GM21381 (cell line): ENCODE measurements at regions not wholly inside any gene's neighbourhood (a gene's known extent, or its start where the extent isn't known, plus 50 kb on each side); places are given as distances from the start of the nearest gene placed in this dataset.
"Not testable (repeated sequence)": the region's sequence is repeated elsewhere in the genome, so short reads cannot be mapped to it uniquely, and the experiment has no call there.

Experiments used
- ATAC-seq: cut with Tn5 transposase; IDR thresholded peaks from one replicate; pipeline ENCODE4 v1.9.1; 2021; ENCODE audit warnings: mild to moderate bottlenecking, moderate library complexity; ENCODE audit not compliant: unreplicated experiment

DNA sequence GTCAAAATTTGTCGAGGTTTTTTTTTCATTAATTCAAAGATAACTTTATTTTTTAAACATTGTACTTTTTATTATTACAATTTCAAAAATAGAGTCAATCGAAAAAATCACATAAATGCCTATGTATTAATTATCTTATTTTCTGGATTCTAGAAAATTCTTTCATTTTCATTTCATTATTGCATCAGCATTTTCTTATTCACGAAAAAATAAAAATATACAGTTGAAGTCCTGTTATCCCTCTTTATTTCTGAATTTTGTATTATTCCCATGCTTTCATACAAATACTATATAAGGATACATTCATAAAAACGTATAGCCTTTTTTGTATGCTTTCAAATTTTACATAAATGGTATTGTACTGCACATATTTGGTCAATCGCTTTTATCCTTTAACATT, 681.0 kb upstream of the USP24 start:
- ATAC-seq = no peak

GRCh38 chr1:55894521-55894920, 679.4 kb upstream of the USP24 start:
- ATAC-seq = no peak

- no peak for ATAC-seq
These were observed 678.0 kb upstream of the USP24 start for GRCh38 chr1:55893155-55893554.

DNA sequence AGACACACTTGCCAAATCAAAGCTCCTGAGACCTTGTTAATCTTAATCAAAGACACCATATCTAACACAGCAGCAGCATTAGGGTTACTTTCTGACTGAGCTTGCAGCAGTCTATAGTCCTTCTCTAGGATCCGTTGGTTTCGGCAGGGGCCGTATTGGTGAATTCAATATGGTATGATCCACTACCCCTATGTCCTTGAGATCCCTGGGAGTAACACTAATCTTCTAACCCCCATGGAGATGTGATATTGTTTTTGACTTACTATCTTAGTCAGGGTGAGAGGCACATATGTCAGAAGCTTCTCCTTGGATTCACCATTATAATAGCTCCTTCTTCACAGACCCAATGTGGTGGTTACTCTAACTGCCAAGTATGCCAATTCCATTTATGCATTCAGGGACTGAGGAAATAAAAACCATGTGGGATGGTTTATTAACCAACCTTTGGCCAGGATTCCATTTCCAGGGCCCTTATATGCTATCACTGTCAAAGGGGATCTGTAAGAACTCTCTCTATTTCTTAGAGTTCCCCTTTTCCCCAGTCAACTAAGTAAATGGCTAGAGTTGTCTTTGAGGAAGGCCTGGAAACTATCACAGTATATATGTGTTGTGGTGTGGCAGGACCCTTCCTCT, 673.6 kb upstream of the USP24 start:
- ATAC-seq = no peak

GRCh38 chr1:55886856-55887712, 671.9 kb upstream of the USP24 start:
- ATAC-seq = no peak

DNA sequence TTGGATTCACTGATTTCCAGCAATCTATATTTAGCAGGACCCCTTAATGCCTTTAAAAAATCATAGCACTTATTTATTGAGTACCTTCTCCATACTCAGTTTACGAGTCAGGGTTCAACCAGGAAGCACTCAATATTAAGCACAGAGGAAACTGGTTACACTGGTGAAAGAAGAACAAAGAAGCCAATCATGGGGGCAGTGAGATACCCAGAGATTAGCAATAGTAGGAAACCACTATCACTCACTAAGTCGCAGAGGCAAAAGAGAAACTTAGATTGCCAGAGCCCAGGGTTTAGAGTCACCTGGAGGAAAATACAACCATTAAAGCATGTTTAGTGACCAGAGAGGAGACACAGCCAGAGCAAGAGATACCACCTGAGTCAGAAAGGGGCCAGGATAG, 670.5 kb upstream of the USP24 start:
- ATAC-seq = no peak

DNA sequence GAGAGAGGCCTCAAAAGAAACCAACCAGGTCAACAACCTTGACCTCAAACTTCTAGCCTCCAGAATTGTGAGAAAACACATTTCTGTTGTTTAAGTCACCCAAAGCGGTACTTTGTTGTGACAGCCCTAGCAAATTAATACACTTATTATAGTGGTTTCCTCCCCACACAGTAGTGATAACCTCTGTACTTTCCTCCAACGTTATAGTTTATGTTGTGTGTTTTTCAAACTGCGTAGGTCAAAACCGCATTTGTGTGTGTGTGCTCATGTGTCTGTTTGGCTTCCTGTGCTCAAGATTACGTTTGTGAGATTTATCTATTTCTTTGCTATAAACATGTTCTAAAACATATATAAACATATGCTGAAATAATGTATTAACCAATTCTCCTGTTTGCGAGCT, 667.8 kb upstream of the USP24 start:
- no peak for ATAC-seq

DNA sequence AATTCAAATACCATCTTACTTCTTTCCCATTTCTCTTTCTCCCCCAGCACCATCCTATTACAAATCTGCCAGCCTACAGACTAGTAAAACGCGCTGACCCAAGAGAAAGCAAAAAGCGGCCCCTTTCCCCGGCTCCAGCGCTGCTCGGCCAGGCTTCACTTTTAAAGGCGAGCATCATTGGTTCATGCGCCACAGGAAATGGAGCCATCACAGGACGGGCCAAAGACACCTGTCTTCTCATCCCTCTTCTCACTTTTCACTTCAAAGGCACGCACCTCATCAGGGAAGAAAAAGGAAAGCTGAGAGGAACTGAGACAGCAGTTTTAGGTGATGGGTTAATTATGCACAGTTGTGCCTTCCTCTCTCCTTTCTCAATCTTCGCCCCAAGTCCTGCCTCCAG, 664.2 kb upstream of the USP24 start:
- no peak for ATAC-seq

DNA sequence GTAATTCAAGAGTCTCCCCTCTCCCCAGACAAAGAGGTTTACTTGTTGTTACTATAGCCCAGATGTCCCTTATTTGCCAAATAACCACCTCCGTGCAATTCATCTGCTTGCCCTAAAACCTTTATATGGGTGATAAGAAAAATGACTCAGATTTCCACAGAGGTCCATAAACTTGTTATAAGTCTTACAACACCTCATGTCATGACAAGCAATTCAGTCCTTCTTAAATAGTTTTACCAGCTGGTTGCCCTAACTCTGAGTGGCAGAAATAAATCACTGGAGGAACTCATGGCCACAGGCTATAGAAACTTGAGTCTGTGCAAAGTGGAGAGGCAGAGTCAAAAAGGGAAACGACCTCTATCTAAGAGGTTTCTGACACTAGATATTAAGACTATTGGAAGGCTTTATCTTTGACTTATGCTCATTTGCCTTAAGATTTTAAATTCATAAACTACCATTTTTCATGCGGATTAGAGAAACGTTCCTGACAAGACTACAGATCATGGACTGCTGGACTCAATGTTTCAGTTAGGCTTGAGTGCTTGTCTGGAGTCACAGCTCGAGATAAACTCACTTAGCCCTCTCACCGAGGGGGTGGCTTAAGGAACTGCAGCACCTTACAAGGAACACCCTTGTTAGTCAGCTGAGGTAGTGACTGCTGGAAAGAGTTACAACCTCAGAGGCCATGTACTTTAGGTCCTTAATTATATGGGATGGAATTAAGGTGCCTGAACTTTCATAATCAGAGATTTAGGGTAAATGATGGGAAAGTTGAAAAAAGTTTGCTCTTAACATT, 662.5 kb upstream of the USP24 start:
- ATAC-seq = no peak

GRCh38 chr1:55876276-55877060, 661.3 kb upstream of the USP24 start:
- no peak for ATAC-seq

- ATAC-seq = no peak
These were observed 654.9 kb upstream of the USP24 start for GRCh38 chr1:55870106-55870505.

DNA sequence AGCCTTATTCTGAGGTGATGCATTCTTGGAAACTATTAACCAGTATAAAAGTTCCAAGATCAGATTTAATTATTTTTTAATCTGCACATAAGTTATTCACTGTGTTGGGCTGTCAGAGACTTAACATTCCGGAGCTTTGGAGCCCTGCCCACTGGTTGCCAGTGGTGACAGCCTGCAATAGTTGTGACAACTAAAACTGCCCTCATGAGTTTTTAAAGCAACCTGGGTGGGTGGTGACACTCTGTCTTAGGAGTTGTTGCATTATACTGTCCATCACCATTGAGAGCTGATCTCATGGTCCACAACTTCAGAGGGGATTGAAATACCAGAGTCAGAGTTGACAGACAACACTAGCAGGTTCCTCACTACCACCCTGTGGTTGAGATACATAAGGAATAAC, 653.9 kb upstream of the USP24 start:
- no peak for ATAC-seq

GRCh38 chr1:55868026-55868425, 652.9 kb upstream of the USP24 start:
- no peak for ATAC-seq

GRCh38 chr1:55867304-55867843, 652.2 kb upstream of the USP24 start:
- no peak for ATAC-seq

DNA sequence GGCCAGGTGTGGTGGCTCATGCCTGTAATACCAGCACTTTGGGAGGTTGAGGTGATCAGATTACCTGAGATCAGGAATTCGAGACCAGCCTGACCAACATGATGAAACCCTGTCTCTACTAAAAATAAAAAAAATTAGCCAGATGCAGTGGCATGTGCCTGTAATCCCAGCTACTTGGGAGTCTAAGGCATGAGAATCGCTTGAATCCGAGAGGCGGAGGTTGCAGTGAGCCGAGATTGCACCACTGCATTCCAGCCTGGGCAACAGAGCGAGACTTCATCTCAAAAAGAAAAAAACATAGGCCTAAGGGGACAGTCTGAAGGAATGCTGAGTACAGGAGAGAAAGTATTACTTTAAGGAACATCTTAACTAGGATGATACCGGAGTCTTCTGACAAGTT, 650.6 kb upstream of the USP24 start:
- not testable (repeated sequence) for ATAC-seq

DNA sequence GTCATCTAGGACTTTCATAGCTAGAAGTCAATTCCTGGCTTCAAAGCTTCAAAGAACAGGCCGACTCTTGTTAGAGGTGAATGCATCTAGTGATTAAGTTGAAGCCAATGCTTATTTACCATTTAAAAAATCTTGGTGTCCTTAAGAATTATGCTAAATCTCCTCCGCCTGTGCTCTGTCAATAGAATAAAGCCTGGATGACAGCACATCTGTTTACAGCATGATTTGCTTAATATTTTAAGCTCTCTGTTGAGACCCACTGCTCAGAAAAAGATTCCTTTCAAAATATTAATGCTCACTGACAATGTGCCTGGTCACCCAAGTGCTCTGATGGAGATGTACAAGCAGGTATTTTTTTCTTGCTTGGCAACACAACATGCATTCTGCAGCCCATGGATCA, 649.1 kb upstream of the USP24 start:
- ATAC-seq = no peak

- no peak for ATAC-seq
These were observed 646.6 kb upstream of the USP24 start for GRCh38 chr1:55861676-55862340.

DNA sequence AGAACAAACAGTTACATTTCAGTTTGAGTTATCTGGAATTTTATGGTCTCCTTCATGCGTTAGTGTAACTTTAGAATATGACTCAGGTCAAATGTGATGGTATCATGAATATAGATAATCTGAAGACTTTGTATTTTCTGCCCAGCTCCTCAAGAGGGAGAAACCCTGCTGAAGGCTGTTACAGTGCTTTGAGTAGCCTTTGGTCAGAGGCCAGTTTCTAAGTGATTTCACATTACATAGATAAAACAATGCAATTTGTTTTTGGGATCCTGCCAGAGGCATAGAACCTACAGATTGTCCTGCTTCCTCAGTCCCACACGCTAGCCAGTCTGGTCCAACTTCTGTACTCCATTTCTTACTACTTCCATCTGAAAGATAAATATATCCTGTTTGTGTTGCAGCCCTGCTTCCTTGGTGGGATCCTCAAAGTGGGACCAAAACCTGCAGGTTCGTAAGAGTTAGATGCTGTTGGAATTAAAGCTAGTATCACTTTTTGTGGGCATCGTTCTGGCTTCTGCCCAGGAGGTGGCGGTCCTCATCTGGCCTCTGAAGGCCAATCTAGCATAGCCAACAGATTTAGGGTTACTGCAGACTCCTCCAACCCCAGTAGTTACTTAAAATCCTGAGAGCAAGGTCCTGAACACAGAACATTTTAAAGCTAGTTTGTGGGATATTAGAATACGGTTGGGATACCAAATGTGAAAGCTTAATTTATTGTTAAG, 645.8 kb upstream of the USP24 start:
- no peak for ATAC-seq

DNA sequence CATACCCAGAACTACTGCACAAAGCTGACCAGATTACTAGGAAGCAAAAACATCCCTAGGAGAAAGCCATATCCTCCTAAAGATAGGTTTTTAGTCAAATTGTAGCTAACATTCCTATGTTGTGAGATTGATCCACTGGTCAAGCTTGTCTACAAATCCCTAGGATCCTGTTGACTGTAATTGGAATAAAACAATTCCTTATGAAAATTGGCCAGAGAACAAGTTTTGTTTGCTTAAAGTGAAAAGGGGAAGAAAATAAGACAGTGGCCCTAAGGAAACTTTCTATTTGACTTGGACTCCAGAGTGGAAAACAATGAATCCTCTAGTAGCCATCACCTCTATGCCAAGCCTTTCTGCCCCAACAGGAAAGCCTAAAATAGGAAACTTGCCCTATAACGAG, 645.2 kb upstream of the USP24 start:
- no peak for ATAC-seq

GRCh38 chr1:55854911-55855310, 639.7 kb upstream of the USP24 start:
- ATAC-seq = no peak
